AG08396 (cell line): ENCODE measurements at regions not wholly inside any gene's neighbourhood (a gene's known extent, or its start where the extent isn't known, plus 50 kb on each side); places are given as distances from the start of the nearest gene placed in this dataset.
A peak's percentile ranks its signal among the peaks of the same experiment; 100 is the strongest.
"Not testable (repeated sequence)": the region's sequence is repeated elsewhere in the genome, so short reads cannot be mapped to it uniquely, and the experiment has no call there.

Source experiments
- DNase-seq: peaks from one replicate; pipeline ENCODE4 v3.0.0; 2012; ENCODE audit warnings: low spot score, mixed read lengths

- DNase-seq = peak; percentile 98
These were observed 59.1 kb downstream of the ZNF467 start for GRCh38 chr7:149714081-149714909.

DNA sequence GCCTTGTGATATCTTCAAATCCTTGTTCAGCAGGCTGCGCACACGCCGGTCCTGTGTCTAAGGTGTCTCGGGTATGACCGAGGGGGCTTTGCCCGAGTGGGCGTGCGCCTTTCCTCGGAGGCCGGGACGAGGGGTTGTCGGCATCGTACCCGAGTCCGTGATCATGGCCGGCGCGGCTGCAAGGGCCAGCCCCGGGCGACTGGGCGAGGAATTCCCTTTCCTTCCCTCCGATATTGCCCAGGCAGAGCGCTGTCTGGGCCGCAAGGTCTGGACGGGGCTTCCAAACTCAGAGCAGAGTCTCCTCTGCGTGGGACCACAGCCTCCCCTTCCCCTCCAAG lies 59.7 kb downstream of the ZNF467 start:
- DNase-seq = no peak

GRCh38 chr7:149713061-149713730 lies 60.2 kb downstream of the ZNF467 start:
- DNase-seq = no peak

GRCh38 chr7:149708026-149708425 lies 65.4 kb downstream of the ZNF467 start:
- DNase-seq = no peak

GRCh38 chr7:149707448-149707886 lies 65.9 kb downstream of the ZNF467 start:
- DNase-seq = no peak

DNA sequence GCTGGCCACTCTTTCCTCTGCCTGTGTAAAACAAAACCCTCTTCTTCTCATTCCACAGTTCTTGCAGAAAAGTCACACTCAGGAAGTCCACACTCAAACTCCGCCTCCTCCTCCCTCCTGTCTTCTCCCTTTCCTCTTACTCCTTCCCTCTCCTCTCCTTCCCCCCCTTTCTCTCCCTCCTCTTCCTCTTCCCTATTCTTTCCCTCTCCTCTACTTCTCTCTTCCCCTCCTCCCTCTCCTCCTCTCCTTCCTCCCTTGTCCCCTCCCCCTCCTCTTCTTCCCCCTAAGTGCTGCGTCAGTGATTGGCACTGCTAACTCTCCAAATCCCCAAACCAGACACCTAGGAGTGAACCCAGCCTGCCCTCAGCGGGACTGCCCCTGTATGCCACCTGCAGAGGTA lies 67.0 kb downstream of the ZNF467 start:
- DNase-seq = no peak

DNA sequence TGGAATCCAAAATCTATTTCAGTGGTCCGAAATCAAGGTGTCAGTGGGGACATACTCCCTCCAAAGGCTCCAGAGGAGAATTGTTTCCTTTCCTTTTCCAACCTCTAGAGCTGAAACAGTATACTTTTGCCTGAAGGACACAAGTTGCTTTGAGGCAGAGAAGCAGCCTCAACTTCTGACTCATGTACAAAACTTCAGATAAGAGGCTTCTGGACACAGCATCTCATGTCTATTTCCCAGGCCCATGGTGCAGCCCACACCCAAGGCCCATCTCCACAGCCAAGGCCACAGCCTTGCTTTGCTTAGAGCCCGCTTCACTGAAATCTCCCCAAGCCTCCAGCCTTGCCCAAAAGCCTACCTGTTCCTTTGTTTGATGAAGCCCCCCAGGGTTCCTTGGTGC lies 68.9 kb downstream of the ZNF467 start:
- no peak for DNase-seq

- DNase-seq = no peak
These were observed 70.2 kb downstream of the ZNF467 start for GRCh38 chr7:149703044-149703650.

GRCh38 chr7:149701495-149702240 lies 71.7 kb downstream of the ZNF467 start:
- DNase-seq = no peak

DNA sequence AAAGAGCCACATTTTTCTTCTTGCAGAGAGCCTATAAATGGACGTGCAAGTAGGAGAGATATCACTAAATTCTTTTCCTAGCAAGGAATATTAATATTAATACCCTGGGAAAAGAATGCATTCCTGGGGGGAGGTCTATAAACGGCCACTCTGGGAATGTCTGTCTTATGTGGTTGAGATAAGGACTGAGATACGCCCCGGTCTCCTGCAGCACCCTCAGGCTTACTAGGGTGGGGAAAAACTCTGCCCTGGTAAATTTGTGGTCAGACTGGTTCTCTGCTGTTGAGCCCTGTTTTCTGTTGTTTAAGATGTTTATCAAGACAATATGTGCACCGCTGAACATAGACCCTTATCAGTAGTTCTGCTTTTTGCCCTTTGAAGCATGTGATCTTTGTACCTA lies 75.6 kb downstream of the ZNF467 start:
- DNase-seq = not testable (repeated sequence)

GRCh38 chr7:149696280-149696679 lies 77.1 kb downstream of the ZNF467 start:
- no peak for DNase-seq

GRCh38 chr7:149692557-149692982 lies 80.8 kb downstream of the ZNF467 start:
- no peak for DNase-seq

DNA sequence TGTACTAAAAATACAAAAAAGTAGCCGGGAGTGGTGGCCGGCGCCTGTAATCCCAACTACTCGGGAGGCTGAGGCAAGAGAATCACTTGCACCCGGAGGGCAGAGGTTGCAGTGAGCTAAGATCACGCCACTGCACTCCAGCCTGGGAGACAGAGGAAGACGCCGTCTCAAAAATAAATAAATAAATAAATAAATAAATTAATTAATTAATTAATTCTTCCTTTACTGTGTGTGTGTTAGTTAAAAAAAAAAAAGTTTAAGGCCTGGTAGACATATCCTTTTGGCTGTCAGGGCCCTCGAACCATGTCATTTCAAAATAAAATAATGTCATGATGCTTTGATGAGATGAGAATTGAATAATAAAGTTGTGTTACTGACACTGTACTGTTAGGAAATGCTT lies 81.3 kb downstream of the ZNF467 start:
- no peak for DNase-seq

DNA sequence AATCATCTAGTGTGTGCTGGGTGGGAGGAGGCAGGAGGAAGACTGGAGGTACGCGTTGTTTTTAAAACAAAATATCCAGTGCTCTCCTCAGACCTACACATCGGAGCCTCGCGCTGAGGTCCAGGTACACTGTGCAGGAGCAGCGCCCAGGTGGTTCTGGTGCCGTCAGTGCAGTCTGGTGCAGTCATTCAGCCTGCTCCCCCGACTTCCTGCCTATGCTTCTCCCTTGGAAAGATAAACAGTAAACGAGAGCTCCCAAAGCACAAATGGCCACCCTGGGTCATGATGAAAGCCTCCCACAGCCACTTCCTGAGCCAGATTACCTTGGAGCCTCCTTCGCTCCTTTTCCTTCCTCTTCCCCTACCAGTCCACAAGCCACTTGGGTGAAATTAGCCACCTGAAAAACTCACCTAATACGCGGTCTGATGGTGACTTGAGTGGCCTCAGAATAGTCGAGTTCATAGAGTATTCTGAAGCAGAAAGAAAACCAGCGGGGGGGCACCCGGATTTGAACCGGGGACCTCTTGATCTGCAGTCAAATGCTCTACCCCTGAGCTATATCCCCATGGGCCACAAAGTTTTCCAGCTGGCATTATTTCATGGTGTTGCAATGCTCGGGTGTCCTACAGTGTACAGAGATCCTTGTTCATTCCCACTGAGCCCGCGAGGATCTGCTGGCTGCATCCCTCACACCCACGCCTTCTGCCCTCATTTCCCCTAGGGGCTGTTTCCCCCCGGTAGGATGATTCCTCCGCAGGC lies 82.5 kb downstream of the ZNF467 start:
- peak; percentile 48 for DNase-seq

DNA sequence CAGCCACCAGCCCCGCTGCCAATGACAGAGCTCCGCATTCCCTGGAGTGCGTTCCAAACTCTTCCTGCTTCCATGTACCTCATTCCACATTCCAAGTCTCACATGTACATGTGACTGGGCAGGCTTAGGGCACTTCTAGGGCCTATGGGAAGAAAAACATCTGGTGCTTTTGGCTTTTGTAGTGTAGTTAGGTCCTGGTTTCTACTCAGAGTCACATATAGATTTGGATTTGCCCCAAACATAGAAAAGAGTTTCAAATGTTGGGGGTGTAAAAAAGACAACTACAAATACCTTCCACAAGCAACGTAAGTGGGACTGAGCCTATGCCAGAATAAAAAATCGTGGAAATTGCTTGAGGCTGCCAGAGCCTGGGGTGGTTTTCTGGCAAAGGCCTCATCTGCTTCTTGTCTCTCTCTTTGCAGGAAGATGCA lies 84.1 kb downstream of the ZNF467 start:
- DNase-seq = no peak

DNA sequence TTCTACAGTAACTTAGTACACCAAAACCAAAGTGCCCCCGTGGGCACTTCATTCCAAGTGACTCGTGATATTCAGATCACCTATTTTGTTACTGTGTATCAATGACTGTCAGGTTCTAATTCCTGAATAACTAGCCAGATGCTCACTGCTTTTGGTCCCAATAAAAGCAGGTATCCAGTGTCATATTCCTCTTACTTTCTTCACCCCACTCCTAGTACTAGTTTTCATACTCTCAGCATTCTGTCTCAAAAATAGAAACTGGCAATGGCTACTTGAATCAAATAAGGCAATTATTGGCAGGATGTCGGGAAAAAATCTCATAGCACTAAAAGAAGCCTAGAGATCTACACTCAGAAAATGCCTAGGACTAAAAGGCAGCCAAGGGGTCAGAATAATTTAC lies 84.6 kb downstream of the ZNF467 start:
- DNase-seq = no peak

DNA sequence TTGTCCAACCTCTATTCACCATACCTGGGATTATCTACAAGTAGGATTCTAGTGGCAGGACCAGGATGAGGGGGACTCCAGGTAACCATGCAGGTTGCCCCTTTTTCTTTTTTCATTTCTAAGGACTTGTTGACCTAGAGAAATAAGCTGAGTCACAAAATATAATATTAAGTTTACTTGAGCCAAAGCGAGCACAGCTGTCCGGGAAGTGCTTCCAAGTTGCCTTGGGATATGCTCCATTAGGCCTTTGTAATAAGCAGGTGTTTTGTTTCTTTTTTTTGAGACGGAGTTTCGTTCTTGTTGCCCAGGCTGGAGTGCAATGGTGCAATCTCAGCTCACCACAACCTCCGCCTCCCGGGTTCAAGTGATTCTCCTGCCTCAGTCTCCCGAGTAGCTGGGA lies 85.6 kb downstream of the ZNF467 start:
- DNase-seq = not testable (repeated sequence)

- DNase-seq = no peak
These were observed 86.9 kb downstream of the ZNF467 start for GRCh38 chr7:149686449-149686848.

GRCh38 chr7:149686011-149686410 lies 87.4 kb downstream of the ZNF467 start:
- peak; percentile 63 for DNase-seq

- no peak for DNase-seq
These were observed 87.9 kb downstream of the ZNF467 start for GRCh38 chr7:149685455-149685854.

- no peak for DNase-seq
These were observed 89.5 kb downstream of the ZNF467 start for GRCh38 chr7:149683898-149684297.

DNA sequence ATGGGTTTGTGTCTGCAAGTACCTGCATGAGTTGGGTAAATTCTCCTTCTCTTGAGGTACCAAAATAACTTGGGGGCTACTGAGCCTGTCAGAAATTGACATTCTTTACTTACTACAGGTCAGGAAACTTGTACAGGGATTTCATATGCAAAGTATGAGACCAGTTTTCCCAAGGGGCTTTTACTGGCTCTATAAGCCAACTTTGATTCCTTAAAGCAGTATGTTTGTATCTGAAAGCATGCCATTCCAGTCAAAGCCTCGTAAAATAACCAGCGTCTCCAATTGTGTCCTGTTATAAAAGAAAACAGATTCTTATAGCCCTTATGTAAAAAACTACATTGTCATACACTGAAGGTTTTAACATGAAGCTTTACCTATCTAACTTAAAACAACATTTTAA lies 90.2 kb downstream of the ZNF467 start:
- DNase-seq = no peak
